ENCODE measurements at regions not wholly inside any gene's neighbourhood (a gene's known extent, or its start where the extent isn't known, plus 50 kb on each side); places are given as distances from the start of the nearest gene placed in this dataset.

GRCh38 chr7:96481796-96482195 lies 159.9 kb upstream of the SLC25A13 start:
- peak; percentile 54 for DNase-seq

- no peak for DNase-seq
Measured at GRCh38 chr7:96479015-96479645, 157.2 kb upstream of the SLC25A13 start.

DNA sequence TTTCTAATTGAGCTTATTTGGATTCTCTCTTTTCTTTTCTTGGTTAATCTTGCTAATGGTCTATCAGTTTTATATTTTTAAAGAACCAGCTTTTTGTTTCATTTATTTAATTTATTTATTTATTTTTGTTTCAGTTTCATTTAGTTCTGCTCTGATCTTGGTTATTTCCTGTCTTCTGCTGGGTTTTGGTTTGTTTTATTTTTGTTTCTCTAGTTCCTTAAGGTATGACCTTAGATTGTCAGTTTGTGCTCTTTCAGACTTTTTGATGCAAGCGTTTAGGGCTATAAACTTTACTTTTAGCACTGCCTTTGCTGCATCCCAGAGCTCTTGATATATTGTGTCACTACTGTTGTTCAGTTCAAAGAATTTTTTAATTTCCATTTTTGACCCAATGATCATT lies 149.7 kb upstream of the SLC25A13 start:
- DNase-seq = no peak

GRCh38 chr7:96452146-96452545 lies 130.2 kb upstream of the SLC25A13 start:
- DNase-seq = no peak

DNA sequence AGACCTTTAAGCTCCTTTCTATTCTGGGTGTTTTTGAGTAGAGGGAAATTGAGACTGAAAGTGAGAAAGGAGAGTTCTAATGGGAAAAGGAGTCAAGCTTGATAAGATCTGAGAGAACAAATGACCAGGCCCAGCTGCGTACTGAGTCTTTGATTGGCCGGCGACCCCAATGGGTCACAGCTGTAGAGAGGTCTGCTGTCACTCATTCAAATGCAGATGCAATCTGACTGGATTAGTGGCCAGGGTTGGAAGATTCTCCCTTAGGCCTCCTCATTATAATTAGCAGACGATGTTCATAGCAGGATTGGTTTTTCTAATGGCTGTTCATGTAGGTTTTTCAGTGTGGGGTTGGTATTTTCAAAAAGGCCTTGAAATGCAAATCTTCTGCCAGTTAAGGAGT lies 127.2 kb upstream of the SLC25A13 start:
- no peak for DNase-seq

DNA sequence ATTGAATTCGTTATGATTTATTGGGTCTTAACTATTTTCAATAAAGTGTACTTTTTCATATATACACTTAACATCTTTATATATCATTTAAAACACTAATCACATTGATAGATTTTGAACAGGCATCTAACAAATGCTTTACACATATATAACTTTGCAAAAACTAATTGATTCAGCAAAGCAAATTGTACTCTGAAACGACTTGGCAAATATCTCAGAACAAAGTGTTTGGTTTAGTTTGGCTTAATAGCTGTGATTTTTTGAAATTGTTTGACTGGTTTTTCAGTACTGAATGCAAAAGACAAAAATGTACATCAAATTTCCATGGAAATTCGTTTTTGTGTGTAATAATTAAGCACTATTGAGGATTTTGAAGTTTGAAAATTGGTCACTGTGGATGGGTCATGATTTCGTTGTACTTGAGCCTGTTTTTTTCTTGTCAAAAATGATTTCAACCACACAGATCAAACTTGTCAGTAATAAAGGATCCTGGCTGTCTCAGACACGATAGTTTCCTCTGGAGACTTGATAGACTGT lies 125.3 kb upstream of the SLC25A13 start:
- no peak for DNase-seq

DNA sequence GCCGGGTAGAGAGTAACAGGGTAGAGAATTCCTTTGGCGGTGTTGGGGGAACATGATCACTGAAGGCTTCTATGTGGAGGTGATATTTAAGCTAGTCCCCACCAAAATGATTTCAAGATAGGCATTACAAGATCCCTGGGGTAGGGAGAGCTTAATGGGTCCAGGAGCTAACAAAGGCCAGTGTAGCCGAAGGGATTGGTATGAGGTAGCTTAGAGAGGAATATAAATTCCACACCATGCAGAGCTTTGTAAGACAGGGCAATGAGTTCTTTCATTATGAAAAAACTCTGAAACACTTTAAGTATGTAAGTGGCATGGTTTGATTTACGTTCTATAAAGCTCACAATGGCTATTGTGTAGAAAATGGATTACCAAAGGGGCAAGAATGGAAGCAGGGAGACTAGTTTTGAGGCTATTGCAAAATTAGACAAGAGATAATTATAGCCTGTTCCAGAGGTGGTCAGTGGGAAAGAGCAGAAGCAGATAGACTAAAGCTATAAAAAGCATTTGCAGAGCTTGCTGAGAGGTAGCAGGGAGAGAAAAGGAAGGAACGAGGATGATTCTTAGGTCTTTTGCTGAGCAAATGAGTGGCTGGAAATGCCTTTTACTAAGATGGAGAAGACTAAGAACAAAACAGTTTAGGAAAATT lies 119.7 kb upstream of the SLC25A13 start:
- no peak for DNase-seq

DNA sequence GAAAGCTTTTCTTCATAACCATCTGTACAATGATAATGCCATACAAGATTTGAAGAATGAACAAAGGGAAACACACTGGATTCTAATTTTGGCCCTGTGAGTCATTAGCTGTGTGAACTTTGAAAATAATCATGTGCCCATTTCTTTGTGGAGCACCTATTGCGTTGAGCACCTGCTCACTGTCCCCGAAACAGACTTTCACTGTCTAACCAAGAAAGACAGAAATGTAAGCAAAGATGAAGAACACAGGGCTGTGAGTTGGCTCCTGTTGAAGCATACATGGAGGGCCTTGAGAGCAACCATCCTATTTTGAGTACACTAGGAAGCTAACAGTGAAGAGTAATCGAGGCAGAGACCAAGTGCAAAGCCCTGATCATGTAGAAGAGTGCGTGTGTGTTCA lies 118.4 kb upstream of the SLC25A13 start:
- no peak for DNase-seq

DNA sequence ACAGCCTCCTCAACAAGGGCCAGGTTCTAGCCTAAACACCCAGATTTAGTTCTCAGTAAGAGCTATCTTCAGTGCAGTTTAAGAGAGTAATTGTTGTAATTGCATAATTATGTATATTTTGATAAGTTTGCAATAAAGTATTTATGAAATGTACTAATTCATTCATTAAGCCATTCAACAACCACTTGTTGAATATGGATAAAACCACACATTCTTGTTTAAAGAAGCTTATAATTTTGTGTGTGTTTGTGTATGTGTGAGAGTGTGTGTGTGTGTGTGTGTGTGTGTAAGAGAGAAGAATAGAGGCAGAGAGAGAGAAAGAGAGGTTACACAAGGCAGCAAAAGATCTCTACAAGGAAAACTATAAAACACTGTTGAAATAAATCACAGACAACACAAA lies 115.0 kb upstream of the SLC25A13 start:
- DNase-seq = no peak

GRCh38 chr7:96430356-96430755 lies 108.5 kb upstream of the SLC25A13 start:
- no peak for DNase-seq

GRCh38 chr7:96427143-96427542 lies 105.2 kb upstream of the SLC25A13 start:
- DNase-seq = no peak

GRCh38 chr7:96426685-96427084 lies 104.8 kb upstream of the SLC25A13 start:
- DNase-seq = no peak

DNA sequence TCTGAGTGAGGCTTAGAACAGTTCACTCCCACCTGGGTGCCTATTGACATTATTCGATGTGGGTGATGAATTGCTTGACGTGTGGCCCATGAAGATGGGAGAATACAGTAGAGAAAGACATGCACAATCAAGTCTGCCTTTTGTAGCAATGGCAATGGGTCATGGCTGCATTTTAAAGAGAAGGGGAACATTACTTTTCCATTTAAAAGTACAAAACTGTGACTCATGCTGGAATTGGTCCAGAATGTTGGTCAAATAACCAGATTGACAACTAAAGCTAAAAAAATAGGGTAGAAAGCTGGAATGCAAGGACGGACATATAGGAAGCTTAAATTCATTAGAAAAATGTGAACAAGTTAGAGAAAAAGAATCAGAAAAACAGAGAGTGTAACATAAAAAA lies 104.1 kb upstream of the SLC25A13 start:
- peak; percentile 27 for DNase-seq

GRCh38 chr7:96424411-96424810 lies 102.5 kb upstream of the SLC25A13 start:
- DNase-seq = no peak

DNA sequence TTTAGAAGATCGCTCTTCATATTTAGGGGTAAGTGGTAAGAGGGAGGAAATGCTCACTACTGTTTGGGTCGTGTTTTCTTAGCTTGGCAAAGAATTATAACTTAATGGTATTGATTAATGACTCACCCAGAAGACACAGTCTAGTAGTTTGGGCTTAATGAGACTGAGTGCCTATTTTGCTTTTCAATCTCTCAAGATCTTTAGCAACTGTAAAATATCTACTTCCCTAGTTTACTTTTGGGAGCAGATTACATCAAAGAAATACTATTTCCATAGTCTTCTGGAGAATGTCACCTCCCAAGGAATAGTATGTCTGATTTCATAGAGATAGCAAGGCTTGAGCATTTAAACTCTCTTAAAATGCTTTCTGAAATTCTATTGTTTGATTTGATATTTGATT lies 100.5 kb upstream of the SLC25A13 start:
- DNase-seq = no peak

DNA sequence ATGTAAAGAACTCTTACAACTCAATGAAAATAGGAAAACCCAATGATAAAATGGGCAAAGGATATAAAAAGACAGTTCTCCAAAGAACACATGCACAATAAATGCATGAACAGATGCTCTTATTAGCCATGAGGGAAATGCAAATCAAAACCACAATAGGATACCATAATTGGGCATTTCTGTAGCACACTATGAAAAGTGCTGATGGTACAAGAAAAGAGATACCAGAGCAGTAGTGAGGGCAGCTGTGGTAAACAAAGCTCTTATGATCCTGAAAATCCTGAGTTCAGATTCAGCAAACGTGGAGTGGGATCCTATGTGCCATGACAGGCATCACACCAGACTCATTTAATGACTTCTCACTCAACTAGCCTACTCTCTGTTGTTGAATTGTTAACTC lies 96.7 kb upstream of the SLC25A13 start:
- DNase-seq = no peak

DNA sequence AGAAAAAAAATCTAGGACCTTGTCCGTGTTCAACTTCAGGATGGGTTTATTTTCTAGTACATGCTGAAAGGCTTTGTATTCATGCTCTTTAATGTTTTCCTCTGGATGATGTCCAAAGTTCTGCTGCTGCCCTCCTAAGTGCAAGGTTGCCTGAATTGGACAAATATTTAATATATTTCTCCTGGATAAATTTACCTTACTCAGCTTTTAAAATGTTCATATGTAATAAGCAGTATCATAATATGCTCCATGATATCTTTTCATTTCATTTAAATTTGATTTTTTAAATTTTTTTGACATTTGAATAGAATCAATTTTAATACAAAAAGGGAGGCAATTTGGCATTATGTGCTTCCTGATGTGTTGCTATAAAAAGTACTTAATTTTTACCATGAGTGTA lies 95.9 kb upstream of the SLC25A13 start:
- no peak for DNase-seq

- DNase-seq = no peak
Measured at GRCh38 chr7:96416599-96416998, 94.7 kb upstream of the SLC25A13 start.

DNA sequence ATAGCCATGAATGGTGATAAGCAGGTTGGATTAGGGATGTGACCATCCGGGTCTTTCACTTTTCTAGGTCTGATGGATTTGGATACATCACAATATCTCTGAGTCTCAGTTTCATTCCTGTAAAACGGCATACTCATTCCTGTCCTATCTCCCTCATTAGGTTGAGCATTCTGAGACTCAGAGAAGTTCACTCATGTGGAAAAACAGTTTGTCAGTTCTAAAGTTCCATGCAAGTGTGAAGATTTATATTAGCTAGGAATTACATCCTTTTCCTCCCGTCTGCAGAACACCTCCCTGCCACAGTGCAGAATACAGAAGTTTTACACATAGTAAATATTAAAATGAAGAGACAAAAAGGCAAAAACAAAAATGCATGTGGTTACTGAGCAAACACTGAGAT lies 94.2 kb upstream of the SLC25A13 start:
- no peak for DNase-seq

- DNase-seq = no peak
Measured at GRCh38 chr7:96415293-96415940, 93.5 kb upstream of the SLC25A13 start.

DNA sequence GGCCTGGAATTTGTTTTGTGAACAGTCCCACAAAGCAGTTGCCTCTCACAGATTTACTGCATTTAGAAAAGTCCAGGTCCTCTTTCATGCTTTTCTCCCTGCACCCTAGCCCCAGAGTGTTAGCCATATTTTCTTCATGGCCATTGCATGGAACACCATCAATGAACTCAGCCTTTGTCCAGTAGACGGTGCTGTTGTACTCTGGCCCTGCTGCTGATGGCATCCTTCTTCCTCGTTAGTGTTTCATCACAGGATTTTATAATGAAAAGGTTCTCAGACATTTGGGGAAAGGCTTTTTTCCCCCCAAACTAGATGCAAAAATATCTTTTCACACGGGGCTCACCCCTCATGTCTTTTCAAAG lies 93.0 kb upstream of the SLC25A13 start:
- DNase-seq = peak; percentile 11

GRCh38 chr7:96410126-96410839 lies 88.4 kb upstream of the SLC25A13 start:
- no peak for DNase-seq

GRCh38 chr7:96408881-96409280 lies 87.0 kb upstream of the SLC25A13 start:
- no peak for DNase-seq
